Subcutaneous abdominal adipose tissue (tissue), 5 donors: ENCODE measurements at regions not wholly inside any gene's neighbourhood (a gene's known extent, or its start where the extent isn't known, plus 50 kb on each side); places are given as distances from the start of the nearest gene placed in this dataset.

ENCODE experiments used
- H3K27ac ChIP-seq: one replicate; pipeline ENCODE4 v1.7.0; 2013; ENCODE audit warnings: low read depth, mild to moderate bottlenecking, inconsistent platforms, low read length, moderate library complexity
- H3K27me3 ChIP-seq, 5 donors: one replicate each; pipeline ENCODE4 v1.7.0; 2013; ENCODE audit warnings: low read length in 5 of 5, inconsistent platforms in 1 of 5; ENCODE audit not compliant: control insufficient read depth in 5 of 5, insufficient read depth in 4 of 5
- H3K36me3 ChIP-seq, 5 donors: one replicate each; pipeline ENCODE4 v1.7.0; 2013; ENCODE audit warnings: low read length in 5 of 5; ENCODE audit not compliant: control insufficient read depth in 5 of 5, insufficient read depth in 5 of 5
- H3K4me1 ChIP-seq, 5 donors: one replicate each; pipeline ENCODE4 v1.7.0; 2013; ENCODE audit warnings: low read length in 5 of 5, mild to moderate bottlenecking in 3 of 5, moderate library complexity in 1 of 5; ENCODE audit not compliant: control insufficient read depth in 5 of 5, insufficient read depth in 5 of 5
- H3K4me3 ChIP-seq, 5 donors: one replicate each; pipeline ENCODE4 v1.7.0; 2013; ENCODE audit warnings: low read length in 5 of 5, low read depth in 1 of 5
- H3K9ac ChIP-seq, 5 donors: one replicate each; pipeline ENCODE4 v1.7.0; 2013; ENCODE audit warnings: low read length in 5 of 5, mild to moderate bottlenecking in 4 of 5, moderate library complexity in 3 of 5
- H3K9me3 ChIP-seq, 5 donors: one replicate each; pipeline ENCODE4 v1.7.0; 2013; ENCODE audit warnings: low read length in 5 of 5; ENCODE audit not compliant: control insufficient read depth in 5 of 5
- donor health status: healthy.
- donor health status: healthy.
- donor health status: healthy.
- donor health status: healthy.
- donor health status: healthy.

GRCh38 chr18:22344908-22345670 lies 72.6 kb downstream of the CTAGE1 start:
- Histone ChIP-seq H3K9me3 (no peaks in the 10 kb centered on the region), H3K4me1 (peaks cover 5 to 42% (median 33%) of the 10 kb centered on the region in 5 donors), H3K4me3 (no peak overlapping the region), H3K27ac (peak overlapping the region; percentile 39), H3K36me3 (no peaks in the 10 kb centered on the region), H3K27me3 (peaks cover 0 to 12% (median 5%) of the 10 kb centered on the region in 5 donors), H3K9ac (no peak overlapping the region)

- Histone ChIP-seq H3K4me3 (no peak overlapping the region), H3K27me3 (peaks cover 0 to 12% (median 5%) of the 10 kb centered on the region in 5 donors), H3K9ac (no peak overlapping the region), H3K36me3 (no peaks in the 10 kb centered on the region), H3K9me3 (no peaks in the 10 kb centered on the region), H3K27ac (no peak overlapping the region), H3K4me1 (peaks cover 5 to 42% (median 33%) of the 10 kb centered on the region in 5 donors)
These were observed 73.3 kb downstream of the CTAGE1 start for GRCh38 chr18:22344445-22344844.

GRCh38 chr18:22343613-22344012 lies 74.1 kb downstream of the CTAGE1 start:
- no peaks in the 10 kb centered on the region for H3K36me3 ChIP-seq
- no peak overlapping the region for H3K9ac ChIP-seq
- peaks cover 0 to 5% (median 0%) of the 10 kb centered on the region in 5 donors for H3K27me3 ChIP-seq
- H3K4me1 ChIP-seq: peaks cover 5 to 34% (median 26%) of the 10 kb centered on the region in 5 donors
- H3K27ac ChIP-seq: no peak overlapping the region
- no peaks in the 10 kb centered on the region for H3K9me3 ChIP-seq
- H3K4me3 ChIP-seq: no peak overlapping the region

- Histone ChIP-seq H3K4me3 (no peak overlapping the region), H3K27me3 (peaks cover 0 to 3% (median 0%) of the 10 kb centered on the region in 5 donors), H3K36me3 (no peaks in the 10 kb centered on the region), H3K9ac (no peak overlapping the region), H3K4me1 (peaks cover 5 to 34% (median 25%) of the 10 kb centered on the region in 5 donors), H3K9me3 (no peaks in the 10 kb centered on the region), H3K27ac (no peak overlapping the region)
These were observed 75.1 kb downstream of the CTAGE1 start for GRCh38 chr18:22342625-22343024.

GRCh38 chr18:22340331-22340730 lies 77.4 kb downstream of the CTAGE1 start:
- Histone ChIP-seq H3K4me3 (no peak overlapping the region), H3K9ac (no peak overlapping the region), H3K36me3 (no peaks in the 10 kb centered on the region), H3K27ac (no peak overlapping the region), H3K27me3 (peaks cover 0 to 3% (median 0%) of the 10 kb centered on the region in 5 donors), H3K4me1 (peaks cover 0 to 30% (median 12%) of the 10 kb centered on the region in 5 donors), H3K9me3 (no peaks in the 10 kb centered on the region)

GRCh38 chr18:22339913-22340312 lies 77.8 kb downstream of the CTAGE1 start:
- H3K4me3 ChIP-seq: no peak overlapping the region
- no peak overlapping the region for H3K9ac ChIP-seq
- no peaks in the 10 kb centered on the region for H3K36me3 ChIP-seq
- H3K9me3 ChIP-seq: no peaks in the 10 kb centered on the region
- H3K27ac ChIP-seq: no peak overlapping the region
- H3K4me1 ChIP-seq: peaks cover 0 to 27% (median 12%) of the 10 kb centered on the region in 5 donors
- peaks cover 0 to 3% (median 0%) of the 10 kb centered on the region in 5 donors for H3K27me3 ChIP-seq

GRCh38 chr18:22337833-22338232 lies 79.9 kb downstream of the CTAGE1 start:
- peaks cover 0 to 26% (median 12%) of the 10 kb centered on the region in 5 donors for H3K4me1 ChIP-seq
- H3K27ac ChIP-seq: no peak overlapping the region
- H3K9ac ChIP-seq: no peak overlapping the region
- H3K4me3 ChIP-seq: no peak overlapping the region
- H3K36me3 ChIP-seq: no peaks in the 10 kb centered on the region
- no peaks in the 10 kb centered on the region for H3K9me3 ChIP-seq
- H3K27me3 ChIP-seq: peaks cover 0 to 3% (median 0%) of the 10 kb centered on the region in 5 donors

GRCh38 chr18:22337306-22337705 lies 80.4 kb downstream of the CTAGE1 start:
- Histone ChIP-seq H3K9me3 (no peaks in the 10 kb centered on the region), H3K36me3 (no peaks in the 10 kb centered on the region), H3K9ac (no peak overlapping the region), H3K4me1 (peaks cover 0 to 26% (median 12%) of the 10 kb centered on the region in 5 donors), H3K4me3 (no peak overlapping the region), H3K27me3 (peaks cover 0 to 3% (median 0%) of the 10 kb centered on the region in 5 donors), H3K27ac (no peak overlapping the region)

GRCh38 chr18:22336406-22336805 lies 81.3 kb downstream of the CTAGE1 start:
- H3K9me3 ChIP-seq: no peaks in the 10 kb centered on the region
- H3K27ac ChIP-seq: no peak overlapping the region
- H3K4me1 ChIP-seq: peaks cover 0 to 24% (median 12%) of the 10 kb centered on the region in 5 donors
- H3K27me3 ChIP-seq: peaks cover 0 to 2% (median 0%) of the 10 kb centered on the region in 5 donors
- H3K4me3 ChIP-seq: no peak overlapping the region
- no peaks in the 10 kb centered on the region for H3K36me3 ChIP-seq
- no peak overlapping the region for H3K9ac ChIP-seq

- Histone ChIP-seq H3K36me3 (no peaks in the 10 kb centered on the region), H3K9me3 (no peaks in the 10 kb centered on the region), H3K27me3 (no peaks in the 10 kb centered on the region), H3K4me3 (peak overlapping the region in 2 of 5 donors; percentile 13 to 45), H3K27ac (no peak overlapping the region), H3K4me1 (peaks cover 0 to 24% (median 12%) of the 10 kb centered on the region in 5 donors), H3K9ac (no peak overlapping the region)
These were observed 82.0 kb downstream of the CTAGE1 start for GRCh38 chr18:22335731-22336198.
